ENCODE measurements at regions not wholly inside any gene's neighbourhood (a gene's known extent, or its start where the extent isn't known, plus 50 kb on each side); places are given as distances from the start of the nearest gene placed in this dataset.
A peak's percentile ranks its signal among the peaks of the same experiment; 100 is the strongest.
"Not testable (repeated sequence)": the region's sequence is repeated elsewhere in the genome, so short reads cannot be mapped to it uniquely, and the experiment has no call there.

DNA sequence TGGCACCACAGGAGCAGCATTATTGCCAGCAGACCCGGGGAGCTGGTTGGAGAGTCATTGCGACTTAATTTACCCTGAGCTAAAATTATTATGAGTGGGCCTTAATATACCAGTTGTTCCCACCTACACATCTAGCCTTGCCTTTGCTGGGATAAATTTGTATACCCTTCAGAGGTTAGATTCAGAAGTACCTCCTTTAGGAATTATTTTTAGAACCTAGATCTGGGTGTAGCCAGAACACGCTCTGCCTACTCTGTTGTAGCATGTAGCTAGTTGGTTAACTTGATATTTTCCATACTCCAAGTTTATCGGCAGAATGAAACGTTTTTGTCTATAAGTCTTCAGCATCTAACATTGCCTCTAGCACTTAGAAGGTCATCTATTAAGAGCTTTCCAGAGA, 65.5 kb upstream of the SEC22B start:
- not testable (repeated sequence) for H3K4me1 ChIP-seq (ENCODE audit: control insufficient read depth, insufficient read depth, low read length); H3K36me3 ChIP-seq (ENCODE audit: control insufficient read depth, insufficient read depth, low read length); H3K9me3 ChIP-seq (ENCODE audit: control insufficient read depth, insufficient read depth, low read length); H3K4me3 ChIP-seq (ENCODE audit: low read depth, low read length); H3K27ac ChIP-seq (ENCODE audit: low read depth, low read length); H3K27me3 ChIP-seq (ENCODE audit: control insufficient read depth, insufficient read depth, low read length); DNase-seq (ENCODE audit: low read depth in 4 of 6, low spot score in 6 of 6)
- whole genome bisulfite sequencing (ENCODE audit: insufficient coverage) = no CpG with 5 or more reads among the region's 5 CpGs

DNA sequence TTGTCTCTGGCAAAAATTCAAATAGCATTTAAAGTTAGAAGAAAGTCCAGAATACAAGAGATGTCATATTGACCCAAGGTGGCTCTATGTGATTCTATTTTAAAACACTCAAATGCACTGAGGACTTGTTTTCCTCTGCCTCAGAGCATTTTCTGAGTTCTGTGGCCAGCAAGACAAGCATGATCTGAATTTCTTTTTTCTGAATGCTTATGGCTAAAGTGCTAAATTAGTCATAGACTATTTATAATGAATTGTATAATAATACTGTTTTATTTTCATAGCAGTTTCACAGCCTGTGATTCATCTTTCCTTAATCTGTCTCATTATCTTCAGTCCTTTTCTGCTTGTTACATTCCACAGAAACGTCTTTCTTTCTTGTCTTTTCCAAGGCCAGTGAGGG, 63.9 kb upstream of the SEC22B start:
- H3K9me3 ChIP-seq (ENCODE audit: control insufficient read depth, insufficient read depth, low read length); H3K27ac ChIP-seq (ENCODE audit: low read depth, low read length); H3K27me3 ChIP-seq (ENCODE audit: control insufficient read depth, insufficient read depth, low read length); H3K4me3 ChIP-seq (ENCODE audit: low read depth, low read length); H3K36me3 ChIP-seq (ENCODE audit: control insufficient read depth, insufficient read depth, low read length); DNase-seq (ENCODE audit: low read depth in 4 of 6, low spot score in 6 of 6); H3K4me1 ChIP-seq (ENCODE audit: control insufficient read depth, insufficient read depth, low read length): not testable (repeated sequence)
- WGBS (ENCODE audit: insufficient coverage) = no CpG with 5 or more reads among the region's 1 CpG

DNA sequence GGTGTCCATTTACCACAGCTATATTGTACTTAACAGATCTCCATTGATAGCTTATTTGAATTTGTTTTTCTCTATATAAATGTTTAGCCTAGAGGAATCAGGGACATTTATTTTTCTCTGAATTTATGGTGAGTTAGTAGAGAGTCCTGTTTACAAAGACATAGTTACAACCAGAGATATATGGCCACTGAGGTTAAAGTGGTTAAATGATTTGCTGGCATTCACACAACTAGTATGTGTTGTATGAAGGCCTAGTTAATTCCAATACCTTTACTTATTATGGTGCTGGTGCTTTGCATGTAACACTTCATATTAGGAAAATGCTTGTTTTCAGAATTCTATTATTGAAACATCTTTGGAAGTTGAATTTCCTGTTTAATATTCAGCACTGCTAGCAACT, 63.0 kb upstream of the SEC22B start:
- not testable (repeated sequence) for DNase-seq (ENCODE audit: low read depth in 4 of 6, low spot score in 6 of 6); H3K36me3 ChIP-seq (ENCODE audit: control insufficient read depth, insufficient read depth, low read length); H3K4me1 ChIP-seq (ENCODE audit: control insufficient read depth, insufficient read depth, low read length); H3K9me3 ChIP-seq (ENCODE audit: control insufficient read depth, insufficient read depth, low read length); H3K27ac ChIP-seq (ENCODE audit: low read depth, low read length); H3K4me3 ChIP-seq (ENCODE audit: low read depth, low read length); H3K27me3 ChIP-seq (ENCODE audit: control insufficient read depth, insufficient read depth, low read length)

DNA sequence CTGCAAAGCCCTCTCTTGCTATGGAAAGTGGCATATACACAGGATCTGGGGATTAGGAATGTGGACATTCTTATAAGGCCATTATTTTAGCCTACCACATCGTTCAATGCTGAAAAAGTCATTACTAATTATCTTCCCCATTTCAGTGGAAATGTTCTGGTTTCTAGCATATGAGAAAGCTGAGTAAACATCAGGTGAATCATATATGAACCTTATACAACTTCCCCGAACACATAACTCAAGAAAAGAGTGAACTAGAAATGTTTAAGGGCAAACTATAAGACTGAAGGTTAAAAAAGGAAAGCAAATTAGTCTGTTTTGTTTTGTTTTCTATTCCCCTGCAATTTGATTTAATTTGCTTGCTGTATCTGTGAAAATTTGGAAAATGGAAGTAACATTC, 62.5 kb upstream of the SEC22B start:
- not testable (repeated sequence) for H3K9me3 ChIP-seq (ENCODE audit: control insufficient read depth, insufficient read depth, low read length); H3K27me3 ChIP-seq (ENCODE audit: control insufficient read depth, insufficient read depth, low read length); H3K4me1 ChIP-seq (ENCODE audit: control insufficient read depth, insufficient read depth, low read length); DNase-seq (ENCODE audit: low read depth in 4 of 6, low spot score in 6 of 6); H3K36me3 ChIP-seq (ENCODE audit: control insufficient read depth, insufficient read depth, low read length); H3K27ac ChIP-seq (ENCODE audit: low read depth, low read length); H3K4me3 ChIP-seq (ENCODE audit: low read depth, low read length)
- no CpG with 5 or more reads among the region's 2 CpGs for WGBS (ENCODE audit: insufficient coverage)

DNA sequence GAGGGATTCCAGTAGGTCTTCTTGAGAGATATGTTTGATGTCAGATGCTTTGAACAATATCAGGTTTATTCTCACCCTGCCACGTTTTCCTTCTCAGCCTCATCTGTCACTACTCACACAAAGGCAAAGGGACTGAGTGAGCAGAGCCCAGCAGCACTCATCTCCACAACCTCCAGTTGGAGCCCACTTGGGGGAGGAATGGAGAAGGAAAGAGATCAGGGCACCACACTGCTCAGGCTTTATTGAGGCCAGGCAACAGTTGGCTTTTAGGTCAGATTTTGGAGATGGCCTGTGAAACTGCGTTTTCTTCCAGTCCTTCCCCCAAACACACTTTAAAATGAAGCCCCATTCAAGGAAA, 57.3 kb upstream of the SEC22B start:
- H3K36me3 ChIP-seq (ENCODE audit: control insufficient read depth, insufficient read depth, low read length); H3K27me3 ChIP-seq (ENCODE audit: control insufficient read depth, insufficient read depth, low read length); DNase-seq (ENCODE audit: low read depth in 4 of 6, low spot score in 6 of 6); H3K9me3 ChIP-seq (ENCODE audit: control insufficient read depth, insufficient read depth, low read length); H3K4me1 ChIP-seq (ENCODE audit: control insufficient read depth, insufficient read depth, low read length); H3K27ac ChIP-seq (ENCODE audit: low read depth, low read length); H3K4me3 ChIP-seq (ENCODE audit: low read depth, low read length): not testable (repeated sequence)
- no CpG with 5 or more reads among the region's 2 CpGs for WGBS (ENCODE audit: insufficient coverage)

DNA sequence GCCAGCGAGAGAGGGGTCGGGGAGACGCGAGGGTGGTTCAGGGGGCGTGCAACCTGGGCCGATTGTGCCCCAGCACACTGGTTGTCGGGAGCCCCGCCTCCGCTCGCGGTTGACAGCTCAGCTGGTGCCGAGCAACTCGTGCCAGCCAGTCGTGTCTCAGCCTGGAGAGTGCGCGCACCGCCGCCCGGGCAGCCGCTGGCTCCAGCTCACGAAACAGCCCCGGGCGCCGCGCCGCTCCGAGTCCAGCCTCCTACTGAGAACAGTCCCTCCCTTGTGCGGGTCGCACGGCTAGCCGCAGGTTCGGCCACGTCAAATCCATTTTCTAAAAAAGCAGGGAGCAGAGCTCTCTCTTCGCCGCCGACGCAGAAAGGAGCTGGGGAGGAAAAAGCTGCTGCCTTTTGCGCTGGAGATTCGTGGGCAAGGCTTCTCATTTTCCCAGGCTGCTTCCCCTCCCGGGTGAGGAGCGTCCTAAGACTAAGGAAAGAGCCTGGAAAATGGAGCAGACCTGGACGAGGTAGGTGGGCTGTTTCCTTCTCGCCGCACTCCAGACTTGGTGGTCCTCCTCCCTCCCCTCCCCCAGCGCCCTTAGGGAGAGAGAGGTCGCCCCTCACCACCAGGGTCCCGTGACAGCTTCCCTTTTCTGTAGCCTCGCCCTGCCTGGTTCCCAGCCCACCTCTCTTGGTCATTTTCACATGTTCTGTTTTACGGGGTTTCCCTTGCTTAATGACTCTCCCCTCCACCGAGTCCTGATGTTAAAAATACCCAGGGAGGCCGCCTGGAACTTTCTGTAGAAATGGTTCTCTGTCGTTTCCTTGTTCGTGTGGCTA, 56.7 kb upstream of the SEC22B start:
- DNase-seq (ENCODE audit: low read depth in 4 of 6, low spot score in 6 of 6); H3K27ac ChIP-seq (ENCODE audit: low read depth, low read length); H3K9me3 ChIP-seq (ENCODE audit: control insufficient read depth, insufficient read depth, low read length); H3K27me3 ChIP-seq (ENCODE audit: control insufficient read depth, insufficient read depth, low read length); H3K36me3 ChIP-seq (ENCODE audit: control insufficient read depth, insufficient read depth, low read length); H3K4me3 ChIP-seq (ENCODE audit: low read depth, low read length); H3K4me1 ChIP-seq (ENCODE audit: control insufficient read depth, insufficient read depth, low read length): not testable (repeated sequence)
- WGBS (ENCODE audit: insufficient coverage) = no CpG with 5 or more reads among the region's 53 CpGs

DNA sequence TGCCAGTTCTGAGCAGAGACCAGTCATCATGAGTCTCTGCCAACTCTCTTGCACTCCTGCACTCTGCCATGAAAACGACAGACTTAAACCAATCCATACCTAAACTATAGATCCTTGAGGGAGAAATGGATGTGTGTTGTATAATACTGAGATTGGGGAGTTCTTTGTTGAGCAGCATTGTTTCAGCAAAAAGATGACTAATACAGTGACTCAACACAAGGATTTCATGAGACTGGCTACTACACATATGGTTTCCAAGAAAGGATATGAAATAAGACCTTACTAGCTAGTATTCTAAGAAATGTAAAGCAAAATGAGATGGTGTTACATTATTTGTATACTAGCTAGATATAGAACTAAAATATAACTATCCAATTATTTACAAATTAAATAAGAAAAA, 53.5 kb upstream of the SEC22B start:
- H3K9me3 ChIP-seq (ENCODE audit: control insufficient read depth, insufficient read depth, low read length); H3K27ac ChIP-seq (ENCODE audit: low read depth, low read length); H3K4me1 ChIP-seq (ENCODE audit: control insufficient read depth, insufficient read depth, low read length); H3K4me3 ChIP-seq (ENCODE audit: low read depth, low read length); H3K36me3 ChIP-seq (ENCODE audit: control insufficient read depth, insufficient read depth, low read length); H3K27me3 ChIP-seq (ENCODE audit: control insufficient read depth, insufficient read depth, low read length); DNase-seq (ENCODE audit: low read depth in 4 of 6, low spot score in 6 of 6): not testable (repeated sequence)
- WGBS (ENCODE audit: insufficient coverage) = no CpG with 5 or more reads among the region's 1 CpG

Small RNA genes lying in the stretch of these regions (small RNA-seq; reads per million reads assigned to genes)
- gene RF00003 (ENCODE audit: low replicate concordance) = 0.22 reads per million, percentile 11 among the genes with 10 or more reads in this experiment

Measured in spinal cord (tissue), 10 donors.